GM23338 (cell line): ENCODE measurements at regions not wholly inside any gene's neighbourhood (a gene's known extent, or its start where the extent isn't known, plus 50 kb on each side); places are given as distances from the start of the nearest gene placed in this dataset.

ENCODE experiments used
- CTCF ChIP-seq, 2 experiments: fragments of 200-600 bp in 1 of 2; sonication (generic) in 1 of 2; conservative IDR thresholded peaks; 2 replicates each; pipeline versions ENCODE4 v1.5.1 to v1.6.1; 2016 to 2017; ENCODE audit warnings: antibody characterized with exemption in 2 of 2, low read depth in 2 of 2, mild to moderate bottlenecking in 2 of 2, moderate library complexity in 1 of 2
- EZH2 ChIP-seq: fragments of 200-600 bp; sonication (generic); IDR thresholded peaks from one replicate; pipeline ENCODE4 v1.8.0; 2017; ENCODE audit warnings: antibody characterized with exemption, mild to moderate bottlenecking, low read depth; ENCODE audit not compliant: unreplicated experiment
- EZH2phosphoT487 ChIP-seq: fragments of 200-600 bp; sonication (generic); IDR thresholded peaks from one replicate; pipeline ENCODE4 v1.8.1; 2018; ENCODE audit warnings: antibody characterized with exemption; ENCODE audit not compliant: unreplicated experiment
- ZNF114 ChIP-seq: fragments of 250-450 bp; sonication (Bioruptor Pico); IDR thresholded peaks from 2 replicates; pipeline ENCODE4 v1.5.0; 2020; ENCODE audit warnings: mild to moderate bottlenecking, moderate library complexity
- ZNF331 ChIP-seq: fragments of 250-450 bp; sonication (Bioruptor Pico); IDR thresholded peaks from 2 replicates; pipeline ENCODE4 v1.5.0; 2020; ENCODE audit warnings: low read depth, mild to moderate bottlenecking, moderate library complexity

GRCh38 chr2:36088716-36089328 is 266.8 kb upstream of the CRIM1 start:
- TF ChIP-seq CTCF (conservative IDR thresholded peaks at IDR 0.05; ENCODE audit: low read depth in 2 of 2) (no peak), EZH2 (no peak), EZH2phosphoT487 (no peak), ZNF331 (CRISPR knock-in tag) (no peak), ZNF114 (CRISPR knock-in tag) (no peak)
